HCT116 (cell line): ENCODE measurements at regions not wholly inside any gene's neighbourhood (a gene's known extent, or its start where the extent isn't known, plus 50 kb on each side); places are given as distances from the start of the nearest gene placed in this dataset.

Experiments
- ATAC-seq: fragments of 200-7000 bp; cut with Tn5 transposase; 2 replicates; pipeline ENCODE4 v1.9.1; 2020; ENCODE audit warnings: mild to moderate bottlenecking, moderate library complexity
- BruUV-seq: library from RNA; stranded (reverse); fragments of 400-500 nt; replicated peaks from 2 replicates; lab custom pipeline; 2021; lab: Mats Ljungman, UMichigan
- CTCF ChIA-PET: fragments of 300-600 bp; sonication (Branson Sonifier 250); formaldehyde crosslinking; loops from one replicate; lab custom pipeline; 2021; ENCODE audit warnings: antibody characterized with exemption; lab: Charles Lee
- POLR2A ChIA-PET: fragments of 300-600, 350-600 bp; sonication (Branson Sonifier 250); formaldehyde crosslinking; loops from one replicate; lab custom pipeline; 2021; ENCODE audit warnings: antibody characterized with exemption; lab: Charles Lee
- RAD21 ChIA-PET, 2 experiments: fragments of 300-600 bp; sonication (Branson Sonifier 250); formaldehyde crosslinking; loops; one replicate each; lab custom pipeline; 2023; ENCODE audit warnings: low total read pairs in 2 of 2; ENCODE audit not compliant: uncharacterized antibody in 2 of 2, unreplicated experiment in 2 of 2, low non-redundant PET in 1 of 2; lab: Charles Lee
- DNase-seq: peaks from one replicate; pipeline ENCODE4 v3.0.0-alpha.2; 2010; ENCODE audit warnings: low read depth, low spot score
- H2AFZ ChIP-seq: fragments of 200-600 bp; shearing (Covaris generic), sonication (generic); 2 replicates; pipeline ENCODE4 v1.6.1; 2017; ENCODE audit warnings: low read depth, mixed run types, mixed read lengths, antibody characterized with exemption, low read length; ENCODE audit not compliant: poor library complexity, severe bottlenecking
- H3K27ac ChIP-seq: 2 replicates; pipeline ENCODE4 v1.5.1; 2012; ENCODE audit warnings: low read depth, low read length
- H3K27me3 ChIP-seq: fragments of 200-600 bp; sonication (generic); 2 replicates; pipeline ENCODE4 v1.6.1; 2016; ENCODE audit warnings: mixed run types, low read length, mixed read lengths; ENCODE audit not compliant: insufficient read depth
- H3K36me3 ChIP-seq, 2 experiments: fragments of 200-500 bp in 1 of 2; fragments of 200-600 bp in 1 of 2; sonication (Bioruptor generic) in 1 of 2; sonication (generic) in 1 of 2; 2 replicates each; pipeline versions ENCODE4 v1.5.1 to v1.6.1; 2014 to 2016; ENCODE audit warnings: low read length in 2 of 2, inconsistent platforms in 1 of 2, mixed read lengths in 1 of 2, mixed run types in 1 of 2; ENCODE audit not compliant: insufficient read depth in 2 of 2, control insufficient read depth in 1 of 2
- H3K4me1 ChIP-seq, 2 experiments: fragments of 200-600 bp in 1 of 2; sonication (generic) in 1 of 2; 2 replicates each; pipeline versions ENCODE4 v1.5.1 to v1.6.1; 2012 to 2017; ENCODE audit warnings: low read length in 2 of 2, inconsistent platforms in 1 of 2, mild to moderate bottlenecking in 1 of 2, mixed read lengths in 1 of 2, mixed run types in 1 of 2, moderate library complexity in 1 of 2; ENCODE audit not compliant: insufficient read depth in 2 of 2, control insufficient read depth in 1 of 2
- H3K4me2 ChIP-seq: fragments of 200-600 bp; sonication (generic); 2 replicates; pipeline ENCODE4 v1.6.1; 2017; ENCODE audit warnings: mixed run types, low read length, mixed read lengths
- H3K4me3 ChIP-seq, 2 experiments: fragments of 200-600 bp in 1 of 2; sonication (generic) in 1 of 2; replicated peaks in 1 of 2; 2 replicates each; pipeline ENCODE4 v1.5.1; 2011 to 2016; ENCODE audit warnings: low read length in 2 of 2, control low read depth in 1 of 2, low read depth in 1 of 2, mild to moderate bottlenecking in 1 of 2, mixed read lengths in 1 of 2, mixed run types in 1 of 2
- H3K79me2 ChIP-seq: fragments of 200-600 bp; sonication (generic); 2 replicates; pipeline ENCODE4 v1.6.1; 2017; ENCODE audit warnings: mild to moderate bottlenecking, mixed run types, low read length, moderate library complexity, mixed read lengths; ENCODE audit not compliant: insufficient read depth
- H3K9ac ChIP-seq: fragments of 200-600 bp; sonication (generic); 2 replicates; pipeline ENCODE4 v1.6.1; 2016; ENCODE audit warnings: low read length, mixed read lengths
- H3K9me2 ChIP-seq: fragments of 200-600 bp; sonication (generic), shearing (Covaris generic); 2 replicates; pipeline ENCODE4 v1.6.1; 2017; ENCODE audit warnings: mixed run types, mild to moderate bottlenecking, moderate library complexity; ENCODE audit not compliant: insufficient read depth
- H3K9me3 ChIP-seq, 2 experiments: fragments of 200-500 bp in 1 of 2; fragments of 200-600 bp in 1 of 2; sonication (Bioruptor generic) in 1 of 2; sonication (generic) in 1 of 2; 2 replicates each; pipeline ENCODE4 v1.6.1; 2014 to 2017; ENCODE audit warnings: low read length in 2 of 2, mixed read lengths in 2 of 2, inconsistent platforms in 1 of 2, low read depth in 1 of 2, mild to moderate bottlenecking in 1 of 2, mixed run types in 1 of 2, moderate library complexity in 1 of 2; ENCODE audit not compliant: control insufficient read depth in 1 of 2, insufficient read depth in 1 of 2
- H4K20me1 ChIP-seq: fragments of 200-600 bp; sonication (generic), shearing (Covaris generic); 2 replicates; pipeline ENCODE4 v1.6.1; 2017; ENCODE audit warnings: mixed run types, mild to moderate bottlenecking, moderate library complexity; ENCODE audit not compliant: insufficient read depth
- ATF3 ChIP-seq: IDR thresholded peaks from 2 replicates; pipeline ENCODE4 v1.6.1; 2012
- ELF1 ChIP-seq: IDR thresholded peaks from 2 replicates; pipeline ENCODE4 v1.6.1; 2012; ENCODE audit warnings: low read depth, borderline replicate concordance
- EZH2 ChIP-seq: fragments of 200-600 bp; sonication (generic); IDR thresholded peaks from 2 replicates; pipeline ENCODE4 v1.6.1; 2017; ENCODE audit warnings: antibody characterized with exemption, mixed run types
- EZH2phosphoT487 ChIP-seq: fragments of 200-600 bp; IDR thresholded peaks from 2 replicates; pipeline ENCODE4 v1.6.1; 2018; ENCODE audit warnings: antibody characterized with exemption, borderline replicate concordance
- JUND ChIP-seq: IDR thresholded peaks from 2 replicates; pipeline ENCODE4 v1.6.1; 2012
- MAX ChIP-seq: IDR thresholded peaks from 2 replicates; pipeline ENCODE4 v1.6.1; 2012
- POLR2AphosphoS5 ChIP-seq: IDR thresholded peaks from 2 replicates; pipeline ENCODE4 v1.6.1; 2011; ENCODE audit warnings: mild to moderate bottlenecking, low read depth, low read length, moderate library complexity
- SP1 ChIP-seq: IDR thresholded peaks from 2 replicates; pipeline ENCODE4 v1.6.1; 2012; ENCODE audit warnings: low read depth
- YY1 ChIP-seq: IDR thresholded peaks from 2 replicates; pipeline ENCODE4 v1.6.1; 2011; ENCODE audit warnings: low read length, low read depth, moderate library complexity, mild to moderate bottlenecking; ENCODE audit not compliant: insufficient replicate concordance; ENCODE audit errors: extremely low read depth
- ZBTB33 ChIP-seq: IDR thresholded peaks from 2 replicates; pipeline ENCODE4 v1.6.1; 2011; ENCODE audit warnings: mild to moderate bottlenecking, low read length, moderate library complexity; ENCODE audit not compliant: insufficient replicate concordance; ENCODE audit errors: extremely low read depth
- ZFX ChIP-seq: fragments of 450-650 bp; IDR thresholded peaks from 2 replicates; pipeline ENCODE4 v1.6.1; 2017
- intact Hi-C: fragments of 100-400 bp; cut with micrococcal nuclease; formaldehyde crosslinking; loops from 2 replicates; pipeline ENCODE4 v1.10.0; 2022
- TF ChIP-seq, protein P1 (sequence below), 3 experiments: fragments of 200-600 bp in 1 of 3; sonication (generic) in 1 of 3; IDR thresholded peaks in 2 of 3; conservative IDR thresholded peaks in 1 of 3; 2 replicates each; pipeline ENCODE4 v1.5.1; 2012 to 2017; ENCODE audit warnings: low read depth in 2 of 3, low read length in 2 of 3, antibody characterized with exemption in 1 of 3, borderline replicate concordance in 1 of 3, control low read depth in 1 of 3, mild to moderate bottlenecking in 1 of 3, mixed read lengths in 1 of 3, mixed run types in 1 of 3, moderate library complexity in 1 of 3; ENCODE audit not compliant: insufficient read depth in 1 of 3

GRCh38 chr16:50858376-50858775 is 116.5 kb downstream of the CYLD start:
- CTCF ChIA-PET, result interaction anchor here (0.6 to 2.2 kb wide), 2 partner anchors 52 to 64 kb away, joined by 4 read pairs; no protein-coding TSS in a partner anchor
- Histone ChIP-seq H2AFZ (no peak overlapping the region), H3K4me3 (no peak overlapping the region), H3K9me2 (no peaks in the 10 kb centered on the region), H3K27ac (no peak overlapping the region), H3K9me3 (no peaks in the 10 kb centered on the region), H4K20me1 (no peaks in the 10 kb centered on the region), H3K27me3 (no peaks in the 10 kb centered on the region), H3K9ac (no peak overlapping the region), H3K36me3 (no peaks in the 10 kb centered on the region), H3K4me1 (peaks cover 14 to 18% of the 10 kb centered on the region in 2 experiments)
- POLR2A ChIA-PET, result no interaction called here
- intact Hi-C loops, result no loop called here
- DNase-seq (no peak), ATAC-seq (no peak)
- BruUV-seq, result no TSS peak
- TF ChIP-seq EZH2 (no peak), MAX (no peak), POLR2AphosphoS5 (no peak), JUND (no peak), EZH2phosphoT487 (no peak)
- TF ChIP-seq, all 23 proteins: peak for 0
- Histone ChIP-seq H3K4me2 (no peak overlapping the region), H3K79me2 (no peaks in the 10 kb centered on the region)
- RAD21 ChIA-PET, result no interaction called here

- ATAC-seq (no peak), DNase-seq (no peak)
- CTCF ChIA-PET, result interaction anchor here (2.2 kb wide), 1 partner anchor 51 kb away, joined by 4 read pairs; no protein-coding TSS in a partner anchor
- POLR2A ChIA-PET, result no interaction called here
- no peak overlapping the region for H3K4me2 ChIP-seq
- no peak overlapping the region for H2AFZ ChIP-seq
- H3K9me2 ChIP-seq, result no peaks in the 10 kb centered on the region
- intact Hi-C loops, result no loop called here
- no peaks in the 10 kb centered on the region for H3K9me3 ChIP-seq
- H3K36me3 ChIP-seq, result no peaks in the 10 kb centered on the region
- no peak overlapping the region for H3K4me3 ChIP-seq
- no peaks in the 10 kb centered on the region for H4K20me1 ChIP-seq
- no peak overlapping the region for H3K27ac ChIP-seq
- no peak overlapping the region for H3K9ac ChIP-seq
- peaks cover 14 to 18% of the 10 kb centered on the region in 2 experiments for H3K4me1 ChIP-seq
- TF ChIP-seq, protein P1, sequence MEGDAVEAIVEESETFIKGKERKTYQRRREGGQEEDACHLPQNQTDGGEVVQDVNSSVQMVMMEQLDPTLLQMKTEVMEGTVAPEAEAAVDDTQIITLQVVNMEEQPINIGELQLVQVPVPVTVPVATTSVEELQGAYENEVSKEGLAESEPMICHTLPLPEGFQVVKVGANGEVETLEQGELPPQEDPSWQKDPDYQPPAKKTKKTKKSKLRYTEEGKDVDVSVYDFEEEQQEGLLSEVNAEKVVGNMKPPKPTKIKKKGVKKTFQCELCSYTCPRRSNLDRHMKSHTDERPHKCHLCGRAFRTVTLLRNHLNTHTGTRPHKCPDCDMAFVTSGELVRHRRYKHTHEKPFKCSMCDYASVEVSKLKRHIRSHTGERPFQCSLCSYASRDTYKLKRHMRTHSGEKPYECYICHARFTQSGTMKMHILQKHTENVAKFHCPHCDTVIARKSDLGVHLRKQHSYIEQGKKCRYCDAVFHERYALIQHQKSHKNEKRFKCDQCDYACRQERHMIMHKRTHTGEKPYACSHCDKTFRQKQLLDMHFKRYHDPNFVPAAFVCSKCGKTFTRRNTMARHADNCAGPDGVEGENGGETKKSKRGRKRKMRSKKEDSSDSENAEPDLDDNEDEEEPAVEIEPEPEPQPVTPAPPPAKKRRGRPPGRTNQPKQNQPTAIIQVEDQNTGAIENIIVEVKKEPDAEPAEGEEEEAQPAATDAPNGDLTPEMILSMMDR (IDR thresholded peaks at IDR 0.05 in 2 of 3, conservative IDR thresholded peaks at IDR 0.05 in 1 of 3; ENCODE audit: borderline replicate concordance in 1 of 3, insufficient read depth in 1 of 3, low read depth in 2 of 3, low read length in 2 of 3), result no peak
- TF ChIP-seq YY1 (no peak), ELF1 (no peak), EZH2 (no peak), ATF3 (no peak), SP1 (no peak), ZBTB33 (no peak), JUND (no peak), EZH2phosphoT487 (no peak), ZFX (no peak)
- H3K27me3 ChIP-seq, result no peaks in the 10 kb centered on the region
- BruUV-seq, result no TSS peak
- RAD21 ChIA-PET, result no interaction called here
- no peaks in the 10 kb centered on the region for H3K79me2 ChIP-seq
Measured at GRCh38 chr16:50857881-50858280, 116.0 kb downstream of the CYLD start.
